A673 (cell line): ENCODE measurements at regions not wholly inside any gene's neighbourhood (a gene's known extent, or its start where the extent isn't known, plus 50 kb on each side); places are given as distances from the start of the nearest gene placed in this dataset.

Experiments used
- BruUV-seq: library from RNA; stranded (reverse); fragments of 400-500 nt; replicated peaks from 2 replicates; lab custom pipeline; 2021; lab: Mats Ljungman, UMichigan
- CTCF ChIA-PET: fragments of 300-600 bp; sonication (Branson Sonifier 250); formaldehyde crosslinking; loops from one replicate; lab custom pipeline; 2022; ENCODE audit warnings: antibody characterized with exemption; lab: Charles Lee
- POLR2A ChIA-PET: fragments of 300-600 bp; sonication (Branson Sonifier 250); formaldehyde crosslinking; loops from one replicate; lab custom pipeline; 2022; ENCODE audit warnings: antibody characterized with exemption; ENCODE audit not compliant: low non-redundant PET; lab: Charles Lee
- DNase-seq: peaks from one replicate; pipeline ENCODE4 v3.0.0-alpha.2; 2015; ENCODE audit warnings: low spot score
- H3K27ac ChIP-seq: fragments of 200-600 bp; sonication (generic); 2 replicates; pipeline ENCODE4 v1.5.1; 2016; ENCODE audit warnings: mixed run types, low read depth, mild to moderate bottlenecking, mixed read lengths, antibody characterized with exemption, low read length; ENCODE audit not compliant: poor library complexity, severe bottlenecking
- H3K27me3 ChIP-seq: fragments of 200-600 bp; sonication (generic); replicated peaks from 2 replicates; pipeline ENCODE4 v1.6.1; 2017; ENCODE audit warnings: mixed run types, low read depth, mild to moderate bottlenecking, mixed read lengths, antibody characterized with exemption, low read length; ENCODE audit not compliant: insufficient read depth, poor library complexity
- H3K36me3 ChIP-seq: fragments of 200-600 bp; sonication (generic); 2 replicates; pipeline ENCODE4 v1.6.1; 2016; ENCODE audit warnings: mixed run types, mild to moderate bottlenecking, mixed read lengths, antibody characterized with exemption, low read length; ENCODE audit not compliant: insufficient read depth, poor library complexity, severe bottlenecking
- H3K4me1 ChIP-seq: fragments of 200-600 bp; sonication (generic); 2 replicates; pipeline ENCODE4 v1.6.1; 2017; ENCODE audit warnings: mixed run types, mild to moderate bottlenecking, mixed read lengths, antibody characterized with exemption, low read length; ENCODE audit not compliant: insufficient read depth, poor library complexity, severe bottlenecking
- H3K4me3 ChIP-seq: fragments of 200-600 bp; sonication (generic); 2 replicates; pipeline ENCODE4 v1.5.1; 2016; ENCODE audit warnings: low read depth, mixed run types, mild to moderate bottlenecking, mixed read lengths, low read length; ENCODE audit not compliant: poor library complexity, severe bottlenecking
- H3K9me3 ChIP-seq: fragments of 200-600 bp; sonication (generic); 2 replicates; pipeline ENCODE4 v1.6.1; 2016; ENCODE audit warnings: mixed run types, low read depth, mild to moderate bottlenecking, mixed read lengths, antibody characterized with exemption, low read length; ENCODE audit not compliant: poor library complexity, severe bottlenecking
- EZH2 ChIP-seq: fragments of 200-600 bp; sonication (generic); IDR thresholded peaks from 2 replicates; pipeline ENCODE4 v1.6.1; 2017; ENCODE audit warnings: borderline replicate concordance, low read depth, mild to moderate bottlenecking, mixed read lengths, antibody characterized with exemption, low read length; ENCODE audit not compliant: poor library complexity, severe bottlenecking
- intact Hi-C: fragments of 100-400 bp; cut with micrococcal nuclease; formaldehyde crosslinking; loops from one replicate; pipeline ENCODE4 v1.10.0; 2022; ENCODE audit not compliant: unreplicated experiment
- TF ChIP-seq, protein P1 (sequence below): fragments of 300-800, 200-600 bp; sonication (generic); conservative IDR thresholded peaks from 2 replicates; pipeline ENCODE4 v1.5.1; 2017; ENCODE audit warnings: low read depth, mild to moderate bottlenecking, antibody characterized with exemption, low read length, moderate library complexity, mixed read lengths

DNA sequence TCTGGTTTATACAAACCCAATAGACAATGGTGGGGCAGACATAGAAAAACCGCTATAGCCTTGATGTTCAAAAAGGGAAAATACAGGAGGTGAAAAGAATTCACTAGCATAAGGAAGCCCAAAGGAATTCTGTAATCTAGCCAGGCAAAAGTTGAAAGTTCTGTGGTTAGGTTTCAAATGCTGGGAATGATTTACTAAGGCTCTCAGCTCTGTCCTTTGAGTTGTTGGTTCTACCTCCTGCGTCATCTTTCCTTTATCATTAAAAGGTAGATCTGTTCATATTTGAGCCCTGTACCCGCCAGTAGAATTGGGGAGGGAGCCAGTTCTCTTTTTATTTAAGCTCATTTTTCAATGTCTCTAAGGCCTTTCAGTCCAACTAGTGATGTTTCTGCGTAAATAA is 866.5 kb downstream of the IGSF11 start:
- H3K4me3 ChIP-seq = no peak overlapping the region
- intact Hi-C loops = no loop called here
- no TSS peak for BruUV-seq
- DNase-seq = no peak
- H3K27me3 ChIP-seq = no peaks in the 10 kb centered on the region
- H3K9me3 ChIP-seq = no peaks in the 10 kb centered on the region
- H3K27ac ChIP-seq = no peak overlapping the region
- no peaks in the 10 kb centered on the region for H3K4me1 ChIP-seq
- TF ChIP-seq EZH2 = no peak
- POLR2A ChIA-PET = no interaction called here
- CTCF ChIA-PET = no interaction called here
- no peaks in the 10 kb centered on the region for H3K36me3 ChIP-seq

DNA sequence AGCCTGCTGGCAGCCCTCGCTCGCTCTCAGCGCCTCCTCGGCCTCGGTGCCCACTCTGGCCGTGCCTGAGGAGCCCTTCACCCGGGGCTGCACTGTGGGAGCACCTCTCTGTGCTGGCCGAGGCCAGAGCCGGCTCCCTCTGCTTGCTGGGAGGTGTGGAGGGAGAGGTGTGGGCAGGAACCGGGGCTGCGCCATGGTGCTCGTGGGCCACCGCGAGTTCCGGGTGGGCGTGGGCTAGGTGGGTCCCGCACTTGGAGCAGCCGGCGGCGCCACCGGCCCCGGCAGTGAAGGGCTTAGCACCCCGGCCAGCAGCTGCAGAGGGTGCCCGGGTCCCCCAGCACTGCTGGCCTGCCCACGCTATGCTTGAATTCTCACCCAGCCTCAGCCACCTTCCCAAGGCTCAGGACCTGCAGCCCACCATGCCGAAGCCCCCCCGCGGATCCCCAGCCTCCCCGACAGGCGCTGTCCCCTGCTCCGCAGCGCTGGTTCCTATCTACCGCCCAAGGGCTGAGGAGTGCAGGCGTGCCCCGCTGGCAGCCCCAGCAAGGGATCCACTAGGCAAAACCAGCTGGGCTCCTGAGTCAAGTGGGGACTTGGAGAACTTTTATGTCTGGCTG is 863.3 kb downstream of the IGSF11 start:
- Histone ChIP-seq H3K9me3 (no peaks in the 10 kb centered on the region), H3K4me1 (no peaks in the 10 kb centered on the region), H3K27ac (no peak overlapping the region), H3K4me3 (no peak overlapping the region), H3K27me3 (no peaks in the 10 kb centered on the region), H3K36me3 (no peaks in the 10 kb centered on the region)
- no peak for DNase-seq
- no TSS peak for BruUV-seq
- ChIA-PET CTCF (no interaction called here), POLR2A (no interaction called here)
- TF ChIP-seq EZH2 = no peak
- TF ChIP-seq, protein P1, sequence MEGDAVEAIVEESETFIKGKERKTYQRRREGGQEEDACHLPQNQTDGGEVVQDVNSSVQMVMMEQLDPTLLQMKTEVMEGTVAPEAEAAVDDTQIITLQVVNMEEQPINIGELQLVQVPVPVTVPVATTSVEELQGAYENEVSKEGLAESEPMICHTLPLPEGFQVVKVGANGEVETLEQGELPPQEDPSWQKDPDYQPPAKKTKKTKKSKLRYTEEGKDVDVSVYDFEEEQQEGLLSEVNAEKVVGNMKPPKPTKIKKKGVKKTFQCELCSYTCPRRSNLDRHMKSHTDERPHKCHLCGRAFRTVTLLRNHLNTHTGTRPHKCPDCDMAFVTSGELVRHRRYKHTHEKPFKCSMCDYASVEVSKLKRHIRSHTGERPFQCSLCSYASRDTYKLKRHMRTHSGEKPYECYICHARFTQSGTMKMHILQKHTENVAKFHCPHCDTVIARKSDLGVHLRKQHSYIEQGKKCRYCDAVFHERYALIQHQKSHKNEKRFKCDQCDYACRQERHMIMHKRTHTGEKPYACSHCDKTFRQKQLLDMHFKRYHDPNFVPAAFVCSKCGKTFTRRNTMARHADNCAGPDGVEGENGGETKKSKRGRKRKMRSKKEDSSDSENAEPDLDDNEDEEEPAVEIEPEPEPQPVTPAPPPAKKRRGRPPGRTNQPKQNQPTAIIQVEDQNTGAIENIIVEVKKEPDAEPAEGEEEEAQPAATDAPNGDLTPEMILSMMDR = no peak
- intact Hi-C loops = no loop called here

DNA sequence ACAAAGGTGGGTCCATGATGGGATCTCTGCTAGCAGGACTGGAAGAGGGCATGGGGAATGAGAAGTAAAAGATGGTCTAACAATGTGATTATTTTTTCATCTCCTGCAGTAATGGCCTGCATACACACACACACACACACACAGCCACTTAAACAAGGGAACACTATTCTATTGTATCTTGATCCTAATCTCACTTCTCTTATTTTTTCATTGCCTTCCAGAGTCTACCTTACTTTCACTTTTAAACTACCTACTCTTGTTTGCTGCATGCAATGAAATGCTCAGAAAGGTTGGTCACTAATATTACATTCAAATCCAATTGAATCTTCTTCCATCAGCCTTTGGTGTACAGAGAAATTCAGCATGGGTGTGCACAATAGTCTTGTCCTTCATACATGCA is 853.8 kb downstream of the IGSF11 start:
- BruUV-seq = no TSS peak
- Histone ChIP-seq H3K27me3 (no peaks in the 10 kb centered on the region), H3K4me3 (no peak overlapping the region), H3K27ac (no peak overlapping the region), H3K9me3 (no peaks in the 10 kb centered on the region), H3K36me3 (no peaks in the 10 kb centered on the region), H3K4me1 (no peaks in the 10 kb centered on the region)
- ChIA-PET CTCF (no interaction called here), POLR2A (no interaction called here)
- TF ChIP-seq, protein P1 = no peak
- TF ChIP-seq EZH2 = no peak
- intact Hi-C loops = no loop called here
- no peak for DNase-seq

DNA sequence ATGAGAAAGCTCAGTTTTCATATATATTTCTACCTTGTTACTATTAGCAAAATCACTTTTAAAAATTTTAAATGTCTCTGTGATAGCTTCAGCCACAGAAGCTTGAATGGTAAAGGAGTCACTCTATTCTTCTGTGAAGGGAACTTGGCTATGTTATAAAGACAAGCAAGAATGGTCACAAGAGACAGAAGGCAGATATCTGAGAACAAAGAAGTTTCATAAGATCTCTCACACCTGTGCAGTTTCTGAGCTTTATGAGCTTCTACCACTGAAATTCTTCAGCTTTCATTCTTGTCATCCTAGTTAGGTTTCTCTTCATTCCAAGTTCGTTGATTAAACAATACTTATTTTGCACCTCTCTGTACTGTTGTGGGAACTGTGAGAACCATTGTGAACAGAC is 853.4 kb downstream of the IGSF11 start:
- no peak overlapping the region for H3K27ac ChIP-seq
- ChIA-PET CTCF (no interaction called here), POLR2A (no interaction called here)
- DNase-seq = no peak
- no peaks in the 10 kb centered on the region for H3K36me3 ChIP-seq
- TF ChIP-seq EZH2 = no peak
- TF ChIP-seq, protein P1 = no peak
- H3K9me3 ChIP-seq = no peaks in the 10 kb centered on the region
- intact Hi-C loops = no loop called here
- no peak overlapping the region for H3K4me3 ChIP-seq
- BruUV-seq = no TSS peak
- H3K27me3 ChIP-seq = no peaks in the 10 kb centered on the region
- no peaks in the 10 kb centered on the region for H3K4me1 ChIP-seq
